H9 (cell line): ENCODE measurements at regions not wholly inside any gene's neighbourhood (a gene's known extent, or its start where the extent isn't known, plus 50 kb on each side); places are given as distances from the start of the nearest gene placed in this dataset.

Source experiments
- DNase-seq: peaks from one replicate; pipeline ENCODE4 v3.0.0-alpha.2; 2017
- H2AFZ ChIP-seq: one replicate; pipeline ENCODE4 v1.6.1; 2013; ENCODE audit warnings: mild to moderate bottlenecking, low read length, control low read depth, moderate library complexity
- H2AK5ac ChIP-seq: 2 replicates; pipeline ENCODE4 v1.6.1; 2013; ENCODE audit warnings: low read length, control low read depth, mixed read lengths; ENCODE audit not compliant: insufficient read length
- H2BK120ac ChIP-seq: one replicate; pipeline ENCODE4 v1.6.1; 2013; ENCODE audit warnings: low read depth, mild to moderate bottlenecking, low read length, control low read depth, inconsistent platforms; ENCODE audit not compliant: poor library complexity, severe bottlenecking
- H2BK12ac ChIP-seq: 2 replicates; pipeline ENCODE4 v1.6.1; 2013; ENCODE audit warnings: low read length, control low read depth, mixed read lengths, low read depth; ENCODE audit not compliant: insufficient read length
- H2BK15ac ChIP-seq: 2 replicates; pipeline ENCODE4 v1.6.1; 2013; ENCODE audit warnings: low read depth, low read length, control low read depth
- H2BK20ac ChIP-seq: one replicate; pipeline ENCODE4 v1.6.1; 2013; ENCODE audit warnings: low read depth, mild to moderate bottlenecking, low read length, control low read depth, inconsistent platforms; ENCODE audit not compliant: poor library complexity, severe bottlenecking
- H2BK5ac ChIP-seq: 2 replicates; pipeline ENCODE4 v1.6.1; 2013; ENCODE audit warnings: low read length, control low read depth, mixed read lengths; ENCODE audit not compliant: insufficient read length
- H3K14ac ChIP-seq: 2 replicates; pipeline ENCODE4 v1.6.1; 2013; ENCODE audit warnings: low read length, control low read depth; ENCODE audit not compliant: insufficient read depth
- H3K18ac ChIP-seq: 2 replicates; pipeline ENCODE4 v1.6.1; 2013; ENCODE audit warnings: low read depth, mild to moderate bottlenecking, mixed read lengths, low read length, control low read depth; ENCODE audit not compliant: insufficient read length
- H3K23ac ChIP-seq: 2 replicates; pipeline ENCODE4 v1.6.1; 2013; ENCODE audit warnings: low read length, control low read depth, mixed read lengths, low read depth; ENCODE audit not compliant: insufficient read length
- H3K23me2 ChIP-seq: 2 replicates; pipeline ENCODE4 v1.6.1; 2013; ENCODE audit warnings: low read depth, mild to moderate bottlenecking, mixed read lengths, low read length, control low read depth; ENCODE audit not compliant: insufficient read length, poor library complexity, severe bottlenecking
- H3K27ac ChIP-seq: 2 replicates; pipeline ENCODE4 v1.5.1; 2013; ENCODE audit warnings: low read length, control low read depth, mixed read lengths, low read depth; ENCODE audit not compliant: insufficient read length
- H3K27me3 ChIP-seq: 2 replicates; pipeline ENCODE4 v1.6.1; 2013; ENCODE audit warnings: low read length, control low read depth, inconsistent platforms; ENCODE audit not compliant: insufficient read depth
- H3K4ac ChIP-seq: 2 replicates; pipeline ENCODE4 v1.6.1; 2013; ENCODE audit warnings: low read depth, mild to moderate bottlenecking, control low read depth, inconsistent platforms, low read length, moderate library complexity
- H3K4me1 ChIP-seq: 2 replicates; pipeline ENCODE4 v1.6.1; 2013; ENCODE audit warnings: low read length, control low read depth, inconsistent platforms; ENCODE audit not compliant: insufficient read depth
- H3K4me2 ChIP-seq: 2 replicates; pipeline ENCODE4 v1.6.1; 2013; ENCODE audit warnings: low read length, control low read depth, mixed read lengths; ENCODE audit not compliant: insufficient read length, insufficient read depth
- H3K56ac ChIP-seq: 2 replicates; pipeline ENCODE4 v1.6.1; 2013; ENCODE audit warnings: low read depth, mild to moderate bottlenecking, mixed read lengths, low read length, control low read depth; ENCODE audit not compliant: insufficient read length
- H3K79me1 ChIP-seq: 2 replicates; pipeline ENCODE4 v1.6.1; 2013; ENCODE audit warnings: low read depth, mild to moderate bottlenecking, moderate library complexity, low read length, control low read depth, inconsistent platforms; ENCODE audit not compliant: insufficient read depth, poor library complexity, severe bottlenecking
- H3K79me2 ChIP-seq: 2 replicates; pipeline ENCODE4 v1.6.1; 2013; ENCODE audit warnings: low read length, control low read depth, inconsistent platforms; ENCODE audit not compliant: insufficient read depth
- H3K9ac ChIP-seq: 2 replicates; pipeline ENCODE4 v1.6.1; 2013; ENCODE audit warnings: low read length, control low read depth, mixed read lengths; ENCODE audit not compliant: insufficient read length; ENCODE audit errors: extremely low read depth
- H3K9me3 ChIP-seq: one replicate; pipeline ENCODE4 v1.6.1; 2013; ENCODE audit warnings: low read depth, low read length, inconsistent platforms; ENCODE audit not compliant: control insufficient read depth
- H3T11ph ChIP-seq: one replicate; pipeline ENCODE4 v1.6.1; 2013; ENCODE audit warnings: mild to moderate bottlenecking, low read length, control low read depth, inconsistent platforms
- H4K20me1 ChIP-seq: one replicate; pipeline ENCODE4 v1.6.1; 2013; ENCODE audit not compliant: control insufficient read depth, insufficient read length, insufficient read depth
- H4K5ac ChIP-seq: 2 replicates; pipeline ENCODE4 v1.6.1; 2013; ENCODE audit warnings: low read depth, mild to moderate bottlenecking, mixed read lengths, low read length, control low read depth; ENCODE audit not compliant: insufficient read length
- H4K8ac ChIP-seq: replicated peaks from 2 replicates; pipeline ENCODE4 v1.6.1; 2013; ENCODE audit warnings: low read length, control low read depth, mixed read lengths, low read depth; ENCODE audit not compliant: insufficient read length
- H4K91ac ChIP-seq: 2 replicates; pipeline ENCODE4 v1.6.1; 2013; ENCODE audit warnings: low read depth, mild to moderate bottlenecking, moderate library complexity, mixed read lengths, low read length, control low read depth; ENCODE audit not compliant: insufficient read length
- H3K27ac Mint-ChIP-seq, 3 experiments: 2 replicates in 2 of 3; 3 replicates in 1 of 3; pipeline ENCODE4 v1.8.0; 2020 to 2021; ENCODE audit warnings: mixed read lengths in 3 of 3, mild to moderate bottlenecking in 1 of 3, moderate library complexity in 1 of 3
- H3K27me3 Mint-ChIP-seq: 2 replicates; pipeline ENCODE4 v1.8.0; 2021; ENCODE audit warnings: low read depth, mild to moderate bottlenecking, moderate library complexity, mixed read lengths
- H3K36me3 Mint-ChIP-seq, 3 experiments: 2 replicates in 2 of 3; 3 replicates in 1 of 3; pipeline ENCODE4 v1.8.0; 2020 to 2021; ENCODE audit warnings: low read depth in 3 of 3, mixed read lengths in 3 of 3; ENCODE audit not compliant: insufficient read depth in 1 of 3
- H3K4me1 Mint-ChIP-seq, 2 experiments: 2 replicates each; pipeline ENCODE4 v1.8.0; 2020; ENCODE audit warnings: mixed read lengths in 2 of 2
- H3K4me3 Mint-ChIP-seq, 2 experiments: 2 replicates in 1 of 2; 3 replicates in 1 of 2; pipeline ENCODE4 v1.8.0; 2020 to 2021; ENCODE audit warnings: mild to moderate bottlenecking in 2 of 2, mixed read lengths in 2 of 2, moderate library complexity in 1 of 2
- H3K9me3 Mint-ChIP-seq, 2 experiments: 2 replicates in 1 of 2; 3 replicates in 1 of 2; pipeline ENCODE4 v1.8.0; 2020; ENCODE audit warnings: mild to moderate bottlenecking in 2 of 2, mixed read lengths in 2 of 2, moderate library complexity in 1 of 2
- WGBS: extraction: QIAGEN DNeasy Blood & Tissue Kit; methylation state at CpG from one replicate; pipeline ENCODE4 v1.1.7; 2013; ENCODE audit warnings: missing lambda C conversion rate, low lambda C conversion rate, mixed read lengths; ENCODE audit not compliant: insufficient read length; ENCODE audit errors: extremely low coverage; 5-methylcytosine and 5-hydroxymethylcytosine counted together
- TF ChIP-seq, protein P1 (sequence below): fragments of 200-600 bp; sonication (generic); conservative IDR thresholded peaks from 3 replicates; pipeline ENCODE4 v1.8.0; 2021; ENCODE audit warnings: antibody characterized with exemption, mild to moderate bottlenecking

GRCh38 chr5:108531367-108532128 lies 149.7 kb upstream of the FBXL17 start:
- Histone ChIP-seq H3K9me3 (peaks cover 11% of the 10 kb centered on the region), H2BK12ac (no peak overlapping the region), H4K5ac (no peak overlapping the region), H3K27ac (no peak overlapping the region), H3K79me2 (no peaks in the 10 kb centered on the region), H3K23ac (no peak overlapping the region), H3K23me2 (peaks cover 2% of the 10 kb centered on the region), H3K9ac (no peak overlapping the region), H3T11ph (no peak overlapping the region), H2BK15ac (no peak overlapping the region), H4K20me1 (no peaks in the 10 kb centered on the region), H3K79me1 (no peaks in the 10 kb centered on the region), H4K8ac (no peak overlapping the region), H3K4me1 (no peaks in the 10 kb centered on the region), H3K4ac (no peak overlapping the region), H2BK5ac (no peak overlapping the region), H3K4me2 (no peak overlapping the region), H4K91ac (no peak overlapping the region), H3K18ac (no peak overlapping the region), H2BK120ac (no peak overlapping the region), H2AFZ (no peak overlapping the region), H2BK20ac (no peak overlapping the region), H3K56ac (no peak overlapping the region), H3K14ac (no peak overlapping the region), H3K27me3 (no peaks in the 10 kb centered on the region), H2AK5ac (no peak overlapping the region)
- no peak overlapping the region for H3K27ac Mint-ChIP-seq
- TF ChIP-seq, protein P1, sequence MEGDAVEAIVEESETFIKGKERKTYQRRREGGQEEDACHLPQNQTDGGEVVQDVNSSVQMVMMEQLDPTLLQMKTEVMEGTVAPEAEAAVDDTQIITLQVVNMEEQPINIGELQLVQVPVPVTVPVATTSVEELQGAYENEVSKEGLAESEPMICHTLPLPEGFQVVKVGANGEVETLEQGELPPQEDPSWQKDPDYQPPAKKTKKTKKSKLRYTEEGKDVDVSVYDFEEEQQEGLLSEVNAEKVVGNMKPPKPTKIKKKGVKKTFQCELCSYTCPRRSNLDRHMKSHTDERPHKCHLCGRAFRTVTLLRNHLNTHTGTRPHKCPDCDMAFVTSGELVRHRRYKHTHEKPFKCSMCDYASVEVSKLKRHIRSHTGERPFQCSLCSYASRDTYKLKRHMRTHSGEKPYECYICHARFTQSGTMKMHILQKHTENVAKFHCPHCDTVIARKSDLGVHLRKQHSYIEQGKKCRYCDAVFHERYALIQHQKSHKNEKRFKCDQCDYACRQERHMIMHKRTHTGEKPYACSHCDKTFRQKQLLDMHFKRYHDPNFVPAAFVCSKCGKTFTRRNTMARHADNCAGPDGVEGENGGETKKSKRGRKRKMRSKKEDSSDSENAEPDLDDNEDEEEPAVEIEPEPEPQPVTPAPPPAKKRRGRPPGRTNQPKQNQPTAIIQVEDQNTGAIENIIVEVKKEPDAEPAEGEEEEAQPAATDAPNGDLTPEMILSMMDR: no peak
- no peak overlapping the region for H3K4me3 Mint-ChIP-seq
- peaks cover 2% of the 10 kb centered on the region; the same call in 1 of the 2 replicates for H3K27me3 Mint-ChIP-seq
- H3K4me1 Mint-ChIP-seq: peaks cover 9 to 26% of the 10 kb centered on the region in 2 experiments
- peaks cover under 1 to 31% (median 29%) of the 10 kb centered on the region in 3 experiments for H3K36me3 Mint-ChIP-seq
- no peak for DNase-seq
- H3K9me3 Mint-ChIP-seq: peaks cover 19 to 27% of the 10 kb centered on the region in 2 experiments
- WGBS: no CpG with 5 or more reads among the region's 8 CpGs
